Myocyte (in vitro differentiated cells): ENCODE measurements at regions not wholly inside any gene's neighbourhood (a gene's known extent, or its start where the extent isn't known, plus 50 kb on each side); places are given as distances from the start of the nearest gene placed in this dataset.

Source experiments
- DNase-seq: peaks from one replicate; pipeline ENCODE4 v3.0.0-alpha.2; 2012; ENCODE audit warnings: low read depth

DNA sequence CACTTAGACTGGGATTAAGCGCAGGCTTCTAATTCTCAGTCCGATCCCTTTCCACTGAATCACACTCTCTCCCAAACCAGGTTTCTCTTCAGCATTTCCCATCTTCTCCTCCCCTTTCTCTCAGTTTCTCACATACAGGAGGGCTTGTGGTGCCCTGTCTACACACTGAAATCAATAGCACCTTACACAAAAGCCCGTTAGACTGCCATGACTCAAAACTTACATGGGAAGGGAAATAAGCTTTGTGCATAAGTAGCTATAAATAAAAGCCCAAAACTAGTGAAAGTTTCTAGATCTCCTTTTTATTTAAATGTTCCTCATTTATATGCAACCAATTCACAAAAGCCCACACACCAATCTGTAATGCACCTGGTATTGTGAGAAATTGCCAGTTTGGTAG lies 318.4 kb downstream of the TXNL1 start:
- no peak for DNase-seq

- DNase-seq: no peak
Observed at GRCh38 chr18:56316727-56317126, 321.7 kb downstream of the TXNL1 start.

- no peak for DNase-seq
Observed at GRCh38 chr18:56315363-56315762, 323.0 kb downstream of the TXNL1 start.

GRCh38 chr18:56314396-56314795 lies 324.0 kb downstream of the TXNL1 start:
- no peak for DNase-seq

DNA sequence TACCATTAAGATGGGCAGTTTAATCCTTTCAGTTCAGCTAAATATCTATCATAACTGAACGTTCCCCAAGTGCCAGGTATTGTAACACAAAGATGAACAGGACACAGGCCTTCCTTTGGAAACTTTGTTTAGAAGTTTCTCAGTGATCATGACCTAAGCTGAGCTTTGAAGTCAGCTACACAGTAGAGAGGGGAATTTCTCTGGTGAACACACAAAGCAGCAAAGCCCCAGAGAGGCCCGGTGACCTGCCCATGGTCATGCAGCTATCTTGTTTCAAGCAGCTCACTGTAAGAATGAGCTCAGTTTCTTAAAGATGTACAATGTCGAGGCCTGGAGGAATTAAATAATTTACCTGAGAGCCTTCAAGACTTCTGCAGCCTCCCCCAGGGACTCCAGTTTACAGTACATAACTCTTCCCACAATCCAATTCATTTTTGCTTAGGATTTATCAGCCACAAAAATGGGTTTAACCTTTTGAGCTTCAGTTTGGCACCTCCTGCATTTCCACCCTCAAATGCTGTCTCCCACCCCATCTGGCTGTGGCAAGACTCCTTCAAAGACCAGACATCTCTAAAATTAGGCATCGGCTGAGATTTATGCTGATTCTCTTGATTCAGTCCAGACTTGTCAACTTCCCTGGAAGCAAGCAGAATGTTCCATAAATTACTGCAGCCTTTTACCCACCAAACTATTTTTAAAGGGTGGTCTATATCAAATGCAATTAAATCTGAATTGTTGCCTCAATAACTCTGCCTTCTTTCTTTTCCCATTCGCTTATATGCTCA lies 325.6 kb downstream of the TXNL1 start:
- no peak for DNase-seq

- no peak for DNase-seq
Observed at GRCh38 chr18:56309104-56309503, 329.3 kb downstream of the TXNL1 start.

- no peak for DNase-seq
Observed at GRCh38 chr18:56307354-56308170, 330.8 kb downstream of the TXNL1 start.

DNA sequence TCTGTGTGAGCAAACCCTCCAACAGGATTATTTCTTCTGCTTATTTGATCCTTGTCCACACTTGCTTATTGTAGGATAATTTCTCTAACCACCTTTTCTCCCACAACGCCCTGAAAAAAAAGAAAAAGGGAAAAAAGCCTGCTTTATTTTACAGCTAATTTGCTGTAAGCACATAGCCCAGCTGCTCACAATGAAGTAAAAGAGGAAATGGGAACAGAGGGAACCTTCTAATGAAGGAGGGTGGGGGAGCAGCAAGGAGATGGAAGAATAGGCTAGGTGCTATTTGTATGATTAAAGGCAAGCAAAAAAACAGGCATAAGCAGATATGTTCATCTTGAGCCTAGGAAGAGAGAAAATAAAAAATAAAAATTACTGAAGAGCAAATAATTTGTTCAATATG lies 331.6 kb downstream of the TXNL1 start:
- no peak for DNase-seq

DNA sequence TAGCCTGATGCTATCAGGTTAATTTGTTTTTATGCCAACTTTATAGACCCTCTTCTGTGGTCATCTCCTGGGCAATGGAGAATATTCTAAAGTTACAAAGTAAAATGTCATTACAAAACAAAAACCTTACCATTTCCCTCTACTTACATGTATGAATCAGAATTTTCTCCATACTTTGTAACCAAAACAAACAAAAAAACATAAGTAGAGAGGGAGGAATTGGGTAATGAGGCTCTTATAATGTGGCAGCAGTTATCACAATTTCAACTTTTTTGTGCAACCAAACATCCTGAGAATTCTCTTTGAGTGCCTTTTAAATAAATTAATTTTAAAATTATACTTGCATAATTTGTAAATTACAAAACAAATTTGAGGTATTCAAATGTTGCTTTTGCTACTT lies 332.8 kb downstream of the TXNL1 start:
- no peak for DNase-seq

DNA sequence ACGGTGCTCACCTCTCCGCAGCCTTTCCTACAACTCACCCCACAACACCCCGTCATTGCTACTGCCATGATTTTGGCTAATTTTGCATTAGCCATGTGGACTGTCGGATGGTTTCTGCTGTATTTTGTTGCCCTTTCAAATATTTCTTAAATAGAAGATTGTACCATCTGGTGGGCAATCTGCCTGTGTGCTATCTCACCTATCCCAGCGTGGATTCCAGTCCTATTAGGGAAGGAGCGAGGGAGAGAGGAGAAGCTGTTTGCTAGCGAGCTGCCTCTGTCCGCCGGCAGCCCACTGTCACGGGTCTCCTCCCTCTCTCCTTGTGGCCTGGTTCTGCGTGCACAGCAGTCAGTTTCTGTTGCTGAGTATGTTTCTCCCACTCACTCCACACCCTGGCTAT lies 336.2 kb downstream of the TXNL1 start:
- DNase-seq: no peak

DNA sequence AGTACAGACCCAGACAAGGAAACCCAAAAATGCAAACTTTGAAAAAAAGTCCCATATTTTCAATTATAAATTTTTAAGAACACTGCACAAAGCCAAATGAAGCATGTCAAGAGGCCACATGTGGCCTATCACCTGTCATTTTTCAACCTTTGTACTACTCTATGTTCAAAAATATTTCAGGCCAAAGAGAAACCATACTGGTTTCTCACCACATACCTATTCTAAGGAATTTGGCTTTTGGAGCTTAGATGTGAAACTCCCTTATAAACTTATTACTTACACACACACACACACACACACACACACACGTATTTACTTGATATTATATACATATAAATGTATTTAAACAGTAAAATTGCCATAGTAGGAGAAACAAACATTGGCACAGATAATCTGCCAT lies 338.7 kb downstream of the TXNL1 start:
- no peak for DNase-seq

DNA sequence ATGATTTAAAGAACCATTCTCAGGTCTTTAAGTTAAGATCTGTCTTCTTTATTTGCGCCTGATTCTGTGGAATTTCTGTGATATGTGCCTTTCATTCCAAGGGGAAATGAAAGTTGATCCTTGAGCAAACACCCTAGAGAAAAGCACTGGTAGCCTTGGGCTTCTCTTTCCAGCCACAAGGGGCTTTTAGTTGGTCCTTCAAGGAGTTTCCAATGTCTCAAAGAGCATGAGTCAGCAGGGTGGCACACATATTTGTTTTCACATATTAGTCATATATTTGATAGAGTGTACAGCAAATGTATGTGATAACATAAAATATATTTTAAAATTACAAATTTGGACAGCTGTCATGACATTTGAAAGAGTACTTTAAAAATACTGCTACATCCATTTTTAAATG lies 339.5 kb downstream of the TXNL1 start:
- DNase-seq: peak; percentile 37

DNA sequence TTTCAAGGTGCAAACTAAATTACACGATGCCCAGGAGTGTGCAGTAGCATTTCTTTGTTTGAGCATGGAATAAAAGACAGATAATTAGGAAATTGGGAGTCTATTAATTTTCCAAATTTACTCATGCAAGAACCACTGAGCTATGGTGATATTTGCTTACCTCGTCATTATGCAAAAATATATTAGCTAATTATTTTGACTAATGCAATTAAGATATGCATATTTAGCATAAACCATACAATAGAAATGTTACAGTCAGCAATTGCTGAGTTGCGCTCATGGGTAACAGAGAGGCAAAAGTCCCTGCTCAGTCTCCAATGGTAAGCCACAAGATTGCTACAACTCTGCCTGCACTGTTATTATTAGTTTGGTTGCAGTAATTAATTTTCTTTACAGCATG lies 342.0 kb downstream of the TXNL1 start:
- DNase-seq: no peak

DNA sequence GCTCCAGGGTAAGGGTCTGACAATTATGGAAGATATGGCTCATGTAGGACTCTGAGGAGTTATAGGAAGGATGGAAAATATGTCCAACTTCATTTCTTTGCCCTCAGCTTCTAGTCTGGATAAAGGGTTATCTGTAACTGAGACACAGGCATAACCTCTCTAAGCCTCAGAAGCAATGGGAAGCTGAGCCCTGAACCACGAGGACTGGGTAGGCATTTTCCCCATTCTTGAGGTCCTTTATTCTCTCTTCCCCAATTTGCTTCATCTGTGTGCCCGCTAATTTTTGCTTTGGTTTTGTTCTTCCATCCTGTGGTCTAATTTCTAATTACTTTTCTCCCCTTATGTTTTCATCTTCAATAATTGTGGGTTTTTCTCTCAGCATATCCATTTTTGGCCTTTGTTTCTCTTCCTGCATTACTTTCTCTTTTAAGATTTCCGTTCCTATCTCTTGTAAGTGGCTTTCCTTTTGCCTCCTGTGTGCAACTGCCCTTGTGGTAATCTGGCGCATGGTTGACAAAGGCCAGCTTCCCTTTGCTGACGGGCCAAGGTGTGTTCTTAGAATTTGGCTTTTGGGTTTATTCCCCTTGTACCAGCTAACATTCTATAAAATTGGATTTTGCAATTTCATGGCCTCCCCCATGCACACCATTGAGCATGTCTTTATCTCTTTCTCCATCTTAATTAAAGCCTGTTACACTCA lies 343.8 kb downstream of the TXNL1 start:
- no peak for DNase-seq

GRCh38 chr18:56291294-56291693 lies 347.1 kb downstream of the TXNL1 start:
- DNase-seq: no peak

DNA sequence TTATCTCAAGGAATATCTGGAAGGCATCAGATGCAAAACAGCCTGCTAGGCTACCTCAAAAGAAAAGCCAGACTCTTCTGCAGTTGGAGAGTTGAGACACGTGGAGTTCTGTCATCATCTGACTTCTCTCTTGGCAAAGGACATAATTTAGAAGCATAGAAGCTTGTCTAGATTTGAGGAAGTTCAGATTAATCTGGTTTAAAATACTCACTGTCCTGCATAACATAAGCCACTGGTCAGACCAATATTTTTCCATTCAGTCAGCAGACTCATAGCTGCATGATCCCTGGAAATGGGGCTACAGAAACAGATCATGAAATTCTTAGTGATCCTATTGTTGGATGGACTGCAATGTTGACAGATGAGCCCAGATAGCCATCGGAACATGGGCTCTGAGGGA lies 349.0 kb downstream of the TXNL1 start:
- no peak for DNase-seq

GRCh38 chr18:56286775-56287325 lies 351.5 kb downstream of the TXNL1 start:
- DNase-seq: no peak

- DNase-seq: no peak
Observed at GRCh38 chr18:56285387-56286065, 352.9 kb downstream of the TXNL1 start.

DNA sequence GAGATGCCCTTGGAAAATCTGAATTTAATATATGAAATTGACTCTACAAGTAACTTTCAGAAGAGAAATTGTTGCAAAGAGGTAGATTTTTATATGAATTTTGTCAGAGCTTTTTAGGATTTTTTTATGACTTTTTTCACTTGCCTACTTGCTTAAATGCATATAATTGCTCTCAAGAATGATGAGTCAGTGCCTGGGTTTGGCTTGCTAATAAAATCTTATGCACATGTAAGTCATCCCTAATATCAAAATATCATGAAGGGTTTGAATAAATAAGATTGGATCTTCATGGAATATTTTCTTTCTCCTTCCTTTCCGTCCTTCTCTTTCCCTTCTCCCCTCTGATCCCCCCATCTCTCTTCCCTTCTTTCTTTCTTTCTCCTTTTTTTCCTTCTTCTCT lies 354.1 kb downstream of the TXNL1 start:
- DNase-seq: no peak

DNA sequence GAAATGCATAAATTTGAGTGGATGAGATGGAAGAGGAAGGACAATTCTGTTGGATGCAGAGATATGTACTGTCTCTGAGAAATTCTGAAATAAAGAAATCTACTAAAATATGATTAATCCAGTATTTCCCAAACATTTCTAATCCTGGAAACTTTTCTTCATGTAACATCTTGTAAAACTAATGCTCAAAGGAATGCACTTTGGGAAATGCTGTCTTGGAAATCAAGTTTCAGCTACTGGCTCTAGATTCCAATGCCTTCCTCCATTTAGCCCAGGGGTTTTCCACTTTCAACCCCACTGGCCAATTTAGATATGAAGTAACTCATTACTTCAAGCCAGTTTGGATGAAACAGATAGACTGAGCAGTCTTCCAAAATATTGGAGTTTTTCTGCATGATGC lies 355.1 kb downstream of the TXNL1 start:
- DNase-seq: no peak
